ELR (cell line): ENCODE measurements at regions not wholly inside any gene's neighbourhood (a gene's known extent, or its start where the extent isn't known, plus 50 kb on each side); places are given as distances from the start of the nearest gene placed in this dataset.
"Not testable (repeated sequence)": the region's sequence is repeated elsewhere in the genome, so short reads cannot be mapped to it uniquely, and the experiment has no call there.

Source experiments
- DNase-seq: peaks from one replicate; pipeline ENCODE4 v3.0.0-alpha.2; 2015; ENCODE audit warnings: low read depth

GRCh38 chr21:5975719-5976118 is 4545.7 kb upstream of the TPTE start:
- DNase-seq = not testable (repeated sequence)

GRCh38 chr21:5997586-5997985 is 4523.8 kb upstream of the TPTE start:
- not testable (repeated sequence) for DNase-seq

GRCh38 chr21:6015422-6016057 is 4505.8 kb upstream of the TPTE start:
- not testable (repeated sequence) for DNase-seq

- DNase-seq = not testable (repeated sequence)
Observed at GRCh38 chr21:6020460-6020859, 4500.9 kb upstream of the TPTE start.

- DNase-seq = not testable (repeated sequence)
Observed at GRCh38 chr21:6020953-6021716, 4500.2 kb upstream of the TPTE start.

- DNase-seq = not testable (repeated sequence)
Observed at GRCh38 chr21:6021717-6022270, 4499.6 kb upstream of the TPTE start.

- not testable (repeated sequence) for DNase-seq
Observed at GRCh38 chr21:6023331-6023730, 4498.1 kb upstream of the TPTE start.

- not testable (repeated sequence) for DNase-seq
Observed at GRCh38 chr21:6025139-6025538, 4496.2 kb upstream of the TPTE start.

- not testable (repeated sequence) for DNase-seq
Observed at GRCh38 chr21:6027497-6027896, 4493.9 kb upstream of the TPTE start.

GRCh38 chr21:6034124-6034678 is 4487.2 kb upstream of the TPTE start:
- not testable (repeated sequence) for DNase-seq

GRCh38 chr21:6034820-6035473 is 4486.4 kb upstream of the TPTE start:
- DNase-seq = not testable (repeated sequence)

- not testable (repeated sequence) for DNase-seq
Observed at GRCh38 chr21:6035474-6036155, 4485.8 kb upstream of the TPTE start.

GRCh38 chr21:6039224-6039623 is 4482.2 kb upstream of the TPTE start:
- not testable (repeated sequence) for DNase-seq

GRCh38 chr21:6040095-6040494 is 4481.3 kb upstream of the TPTE start:
- not testable (repeated sequence) for DNase-seq

GRCh38 chr21:6043430-6044275 is 4477.7 kb upstream of the TPTE start:
- DNase-seq = not testable (repeated sequence)

- not testable (repeated sequence) for DNase-seq
Observed at GRCh38 chr21:6044695-6045094, 4476.7 kb upstream of the TPTE start.

- DNase-seq = not testable (repeated sequence)
Observed at GRCh38 chr21:6049930-6050329, 4471.5 kb upstream of the TPTE start.

GRCh38 chr21:6052109-6052508 is 4469.3 kb upstream of the TPTE start:
- DNase-seq = not testable (repeated sequence)

GRCh38 chr21:6053145-6053544 is 4468.2 kb upstream of the TPTE start:
- DNase-seq = not testable (repeated sequence)

- DNase-seq = not testable (repeated sequence)
Observed at GRCh38 chr21:6058997-6059396, 4462.4 kb upstream of the TPTE start.
